ENCODE measurements at regions not wholly inside any gene's neighbourhood (a gene's known extent, or its start where the extent isn't known, plus 50 kb on each side); places are given as distances from the start of the nearest gene placed in this dataset.
A peak's percentile ranks its signal among the peaks of the same experiment; 100 is the strongest.

- DNase-seq (peak in 1 of 2 donors; percentile 31), FAIRE-seq (no peak)
- Histone ChIP-seq H3K27ac (ENCODE audit: low read depth in 1 of 3, low read length in 2 of 3) (no peak overlapping the region), H3K4me1 (ENCODE audit: control insufficient read depth in 3 of 3, insufficient read depth in 2 of 3, low read depth in 1 of 3, low read length in 2 of 3) (no peaks in the 10 kb centered on the region), H3K27me3 (ENCODE audit: control insufficient read depth in 3 of 3, insufficient read depth in 3 of 3, low read length in 3 of 3) (no peaks in the 10 kb centered on the region), H3K9me3 (ENCODE audit: control insufficient read depth in 2 of 2, insufficient read depth in 1 of 2, low read depth in 1 of 2, low read length in 1 of 2) (no peaks in the 10 kb centered on the region), H3K36me3 (ENCODE audit: control insufficient read depth in 3 of 3, insufficient read depth in 2 of 3, low read depth in 1 of 3, low read length in 3 of 3) (no peaks in the 10 kb centered on the region), H3K4me3 (ENCODE audit: low read depth in 1 of 3, low read length in 3 of 3) (no peak overlapping the region)
- 75 to 84% (median 78%) methylated on average over 9 of the region's 9 CpGs for WGBS, 3 donors
Observed at GRCh38 chr12:77591959-77592743, 238.5 kb upstream of the NAV3 start.

- DNase-seq: no peak
- Histone ChIP-seq H3K36me3 (ENCODE audit: control insufficient read depth in 3 of 3, insufficient read depth in 2 of 3, low read depth in 1 of 3, low read length in 3 of 3) (no peaks in the 10 kb centered on the region), H3K4me3 (ENCODE audit: low read depth in 1 of 3, low read length in 3 of 3) (no peak overlapping the region), H3K9me3 (ENCODE audit: control insufficient read depth in 2 of 2, insufficient read depth in 1 of 2, low read depth in 1 of 2, low read length in 1 of 2) (no peaks in the 10 kb centered on the region), H3K4me1 (ENCODE audit: control insufficient read depth in 3 of 3, insufficient read depth in 2 of 3, low read depth in 1 of 3, low read length in 2 of 3) (no peaks in the 10 kb centered on the region), H3K27ac (ENCODE audit: low read depth in 1 of 3, low read length in 2 of 3) (no peak overlapping the region), H3K27me3 (ENCODE audit: control insufficient read depth in 3 of 3, insufficient read depth in 3 of 3, low read length in 3 of 3) (no peaks in the 10 kb centered on the region)
- FAIRE-seq: no peak
- 61 to 74% (median 66%) methylated on average over 4 of the region's 4 CpGs for WGBS, 3 donors
Observed at GRCh38 chr12:77590306-77590705, 240.4 kb upstream of the NAV3 start.

- no peaks in the 10 kb centered on the region for H3K27me3 ChIP-seq (ENCODE audit: control insufficient read depth in 3 of 3, insufficient read depth in 3 of 3, low read length in 3 of 3)
- FAIRE-seq (no peak), DNase-seq (no peak)
- no peaks in the 10 kb centered on the region for H3K4me1 ChIP-seq (ENCODE audit: control insufficient read depth in 3 of 3, insufficient read depth in 2 of 3, low read depth in 1 of 3, low read length in 2 of 3)
- WGBS, 3 donors: 62 to 73% (median 66%) methylated on average over 3 of the region's 3 CpGs
- no peak overlapping the region for H3K27ac ChIP-seq (ENCODE audit: low read depth in 1 of 3, low read length in 2 of 3)
- no peaks in the 10 kb centered on the region for H3K36me3 ChIP-seq (ENCODE audit: control insufficient read depth in 3 of 3, insufficient read depth in 2 of 3, low read depth in 1 of 3, low read length in 3 of 3)
- no peak overlapping the region for H3K4me3 ChIP-seq (ENCODE audit: low read depth in 1 of 3, low read length in 3 of 3)
- no peaks in the 10 kb centered on the region for H3K9me3 ChIP-seq (ENCODE audit: control insufficient read depth in 2 of 2, insufficient read depth in 1 of 2, low read depth in 1 of 2, low read length in 1 of 2)
Observed at GRCh38 chr12:77584860-77585259, 245.8 kb upstream of the NAV3 start.

- DNase-seq: no peak
- 50 to 60% (median 57%) methylated on average over 4 of the region's 4 CpGs for WGBS, 3 donors
- no peak for FAIRE-seq
- no peaks in the 10 kb centered on the region for H3K9me3 ChIP-seq (ENCODE audit: control insufficient read depth in 2 of 2, insufficient read depth in 1 of 2, low read depth in 1 of 2, low read length in 1 of 2)
- no peaks in the 10 kb centered on the region for H3K36me3 ChIP-seq (ENCODE audit: control insufficient read depth in 3 of 3, insufficient read depth in 2 of 3, low read depth in 1 of 3, low read length in 3 of 3)
- peaks cover 0 to 6% (median 0%) of the 10 kb centered on the region in 3 donors for H3K4me1 ChIP-seq (ENCODE audit: control insufficient read depth in 3 of 3, insufficient read depth in 2 of 3, low read depth in 1 of 3, low read length in 2 of 3)
- no peak overlapping the region for H3K27ac ChIP-seq (ENCODE audit: low read depth in 1 of 3, low read length in 2 of 3)
- H3K4me3 ChIP-seq (ENCODE audit: low read depth in 1 of 3, low read length in 3 of 3): no peak overlapping the region
- no peaks in the 10 kb centered on the region for H3K27me3 ChIP-seq (ENCODE audit: control insufficient read depth in 3 of 3, insufficient read depth in 3 of 3, low read length in 3 of 3)
Observed at GRCh38 chr12:77578466-77579220, 252.1 kb upstream of the NAV3 start.

- Histone ChIP-seq H3K27me3 (ENCODE audit: control insufficient read depth in 3 of 3, insufficient read depth in 3 of 3, low read length in 3 of 3) (no peaks in the 10 kb centered on the region), H3K4me1 (ENCODE audit: control insufficient read depth in 3 of 3, insufficient read depth in 2 of 3, low read depth in 1 of 3, low read length in 2 of 3) (peaks cover 0 to 6% (median 0%) of the 10 kb centered on the region in 3 donors), H3K36me3 (ENCODE audit: control insufficient read depth in 3 of 3, insufficient read depth in 2 of 3, low read depth in 1 of 3, low read length in 3 of 3) (no peaks in the 10 kb centered on the region), H3K27ac (ENCODE audit: low read depth in 1 of 3, low read length in 2 of 3) (no peak overlapping the region), H3K4me3 (ENCODE audit: low read depth in 1 of 3, low read length in 3 of 3) (no peak overlapping the region), H3K9me3 (ENCODE audit: control insufficient read depth in 2 of 2, insufficient read depth in 1 of 2, low read depth in 1 of 2, low read length in 1 of 2) (no peaks in the 10 kb centered on the region)
- DNase-seq: no peak
- WGBS, 3 donors: 78 to 90% (median 79%) methylated on average over 1 of the region's 1 CpG
- no peak for FAIRE-seq
Observed at GRCh38 chr12:77577791-77578190, 252.9 kb upstream of the NAV3 start.

GRCh38 chr12:77575376-77575919 is 255.2 kb upstream of the NAV3 start:
- WGBS, 3 donors: 11 to 51% (median 27%) methylated on average over 2 of the region's 2 CpGs

GRCh38 chr12:77572371-77572770 is 258.3 kb upstream of the NAV3 start:
- no peak overlapping the region for H3K4me3 ChIP-seq (ENCODE audit: low read depth in 1 of 3, low read length in 3 of 3)
- H3K36me3 ChIP-seq (ENCODE audit: control insufficient read depth in 3 of 3, insufficient read depth in 2 of 3, low read depth in 1 of 3, low read length in 3 of 3): no peaks in the 10 kb centered on the region
- FAIRE-seq (no peak), DNase-seq (no peak)
- no peaks in the 10 kb centered on the region for H3K9me3 ChIP-seq (ENCODE audit: control insufficient read depth in 2 of 2, insufficient read depth in 1 of 2, low read depth in 1 of 2, low read length in 1 of 2)
- no peaks in the 10 kb centered on the region for H3K27me3 ChIP-seq (ENCODE audit: control insufficient read depth in 3 of 3, insufficient read depth in 3 of 3, low read length in 3 of 3)
- H3K4me1 ChIP-seq (ENCODE audit: control insufficient read depth in 3 of 3, insufficient read depth in 2 of 3, low read depth in 1 of 3, low read length in 2 of 3): peaks cover 0 to 6% (median 0%) of the 10 kb centered on the region in 3 donors
- H3K27ac ChIP-seq (ENCODE audit: low read depth in 1 of 3, low read length in 2 of 3): no peak overlapping the region
- WGBS, 3 donors: 59 to 83% (median 65%) methylated on average over 3 of the region's 3 CpGs

More at GRCh38 chr12:77575376-77575919, 255.2 kb upstream of the NAV3 start:
- Histone ChIP-seq H3K36me3 (ENCODE audit: control insufficient read depth in 3 of 3, insufficient read depth in 2 of 3, low read depth in 1 of 3, low read length in 3 of 3) (no peaks in the 10 kb centered on the region), H3K27me3 (ENCODE audit: control insufficient read depth in 3 of 3, insufficient read depth in 3 of 3, low read length in 3 of 3) (no peaks in the 10 kb centered on the region), H3K4me3 (ENCODE audit: low read depth in 1 of 3, low read length in 3 of 3) (no peak overlapping the region), H3K27ac (ENCODE audit: low read depth in 1 of 3, low read length in 2 of 3) (no peak overlapping the region), H3K9me3 (ENCODE audit: control insufficient read depth in 2 of 2, insufficient read depth in 1 of 2, low read depth in 1 of 2, low read length in 1 of 2) (no peaks in the 10 kb centered on the region), H3K4me1 (ENCODE audit: control insufficient read depth in 3 of 3, insufficient read depth in 2 of 3, low read depth in 1 of 3, low read length in 2 of 3) (peaks cover 0 to 6% (median 0%) of the 10 kb centered on the region in 3 donors)
- FAIRE-seq (no peak), DNase-seq (no peak)

GRCh38 chr12:77571768-77572167 is 258.9 kb upstream of the NAV3 start:
- H3K4me1 ChIP-seq (ENCODE audit: control insufficient read depth in 3 of 3, insufficient read depth in 2 of 3, low read depth in 1 of 3, low read length in 2 of 3): peaks cover 0 to 6% (median 0%) of the 10 kb centered on the region in 3 donors
- no peaks in the 10 kb centered on the region for H3K9me3 ChIP-seq (ENCODE audit: control insufficient read depth in 2 of 2, insufficient read depth in 1 of 2, low read depth in 1 of 2, low read length in 1 of 2)
- DNase-seq (no peak), FAIRE-seq (no peak)
- H3K36me3 ChIP-seq (ENCODE audit: control insufficient read depth in 3 of 3, insufficient read depth in 2 of 3, low read depth in 1 of 3, low read length in 3 of 3): no peaks in the 10 kb centered on the region
- H3K4me3 ChIP-seq (ENCODE audit: low read depth in 1 of 3, low read length in 3 of 3): no peak overlapping the region
- WGBS, 3 donors: 87 to 93% (median 91%) methylated on average over 7 of the region's 7 CpGs
- H3K27ac ChIP-seq (ENCODE audit: low read depth in 1 of 3, low read length in 2 of 3): no peak overlapping the region
- H3K27me3 ChIP-seq (ENCODE audit: control insufficient read depth in 3 of 3, insufficient read depth in 3 of 3, low read length in 3 of 3): no peaks in the 10 kb centered on the region
